ENCODE measurements at regions not wholly inside any gene's neighbourhood (a gene's known extent, or its start where the extent isn't known, plus 50 kb on each side); places are given as distances from the start of the nearest gene placed in this dataset.
A peak's percentile ranks its signal among the peaks of the same experiment; 100 is the strongest.

- Mint-ChIP-seq H3K9me3 (no peaks in the 10 kb centered on the region), H3K27me3 (no peaks in the 10 kb centered on the region), H3K4me1 (peaks cover 17% of the 10 kb centered on the region), H3K27ac (no peak overlapping the region), H3K36me3 (ENCODE audit: low read depth) (no peaks in the 10 kb centered on the region), H3K4me3 (no peak overlapping the region)
- ChIA-PET POLR2A (no interaction called here), CTCF (interaction anchor here (1.4 to 2.1 kb wide), 2 partner anchors 14 to 84 kb away, joined by 3 to 9 read pairs; no protein-coding TSS in a partner anchor)
- DNase-seq: no peak
Observed at GRCh38 chr10:61834519-61834918, 67.0 kb upstream of the ARID5B start.

- CTCF ChIA-PET: interaction anchor here (0.7 to 2.1 kb wide), 5 partner anchors 12 to 88 kb away, joined by 3 to 9 read pairs (median 3); no protein-coding TSS in a partner anchor
- H3K27ac Mint-ChIP-seq: no peak overlapping the region
- no peaks in the 10 kb centered on the region for H3K27me3 Mint-ChIP-seq
- peak; percentile 34 for DNase-seq
- no peaks in the 10 kb centered on the region for H3K36me3 Mint-ChIP-seq (ENCODE audit: low read depth)
- H3K9me3 Mint-ChIP-seq: no peaks in the 10 kb centered on the region
- no peak overlapping the region for H3K4me3 Mint-ChIP-seq
- POLR2A ChIA-PET: interaction anchor here (0.7 kb wide), 1 partner anchor 173 kb away, joined by 3 read pairs; no protein-coding TSS in a partner anchor
- peaks cover 17% of the 10 kb centered on the region for H3K4me1 Mint-ChIP-seq
Observed at GRCh38 chr10:61835069-61835945, 66.2 kb upstream of the ARID5B start.

- no peak for DNase-seq
- CTCF ChIA-PET: interaction anchor here (0.7 to 2.1 kb wide), 6 partner anchors 13 to 89 kb away, joined by 3 to 9 read pairs (median 3); no protein-coding TSS in a partner anchor
- Mint-ChIP-seq H3K27me3 (no peaks in the 10 kb centered on the region), H3K27ac (no peak overlapping the region), H3K36me3 (ENCODE audit: low read depth) (no peaks in the 10 kb centered on the region), H3K9me3 (no peaks in the 10 kb centered on the region), H3K4me1 (peaks cover 17% of the 10 kb centered on the region), H3K4me3 (no peak overlapping the region)
- POLR2A ChIA-PET: no interaction called here
Observed at GRCh38 chr10:61835946-61836887, 65.3 kb upstream of the ARID5B start.

GRCh38 chr10:61836888-61837754 is 64.4 kb upstream of the ARID5B start:
- no peaks in the 10 kb centered on the region for H3K27me3 Mint-ChIP-seq
- POLR2A ChIA-PET: no interaction called here

GRCh38 chr10:61837755-61838171 is 63.7 kb upstream of the ARID5B start:
- POLR2A ChIA-PET: no interaction called here
- H3K4me3 Mint-ChIP-seq: no peak overlapping the region
- no peaks in the 10 kb centered on the region for H3K36me3 Mint-ChIP-seq (ENCODE audit: low read depth)
- H3K27me3 Mint-ChIP-seq: no peaks in the 10 kb centered on the region
- no peak for DNase-seq
- peaks cover 17% of the 10 kb centered on the region for H3K4me1 Mint-ChIP-seq
- CTCF ChIA-PET: interaction anchor here (1.0 kb wide), 1 partner anchor 105 kb away, joined by 3 read pairs; no protein-coding TSS in a partner anchor
- no peaks in the 10 kb centered on the region for H3K9me3 Mint-ChIP-seq
- no peak overlapping the region for H3K27ac Mint-ChIP-seq

More at GRCh38 chr10:61836888-61837754, 64.4 kb upstream of the ARID5B start:
- H3K27ac Mint-ChIP-seq: no peak overlapping the region
- H3K9me3 Mint-ChIP-seq: no peaks in the 10 kb centered on the region
- H3K4me3 Mint-ChIP-seq: no peak overlapping the region
- CTCF ChIA-PET: interaction anchor here (0.6 to 1.0 kb wide), 3 partner anchors 12 to 104 kb away, joined by 3 read pairs; no protein-coding TSS in a partner anchor
- no peaks in the 10 kb centered on the region for H3K36me3 Mint-ChIP-seq (ENCODE audit: low read depth)
- H3K4me1 Mint-ChIP-seq: peaks cover 17% of the 10 kb centered on the region
- no peak for DNase-seq

GRCh38 chr10:61839916-61840315 is 61.6 kb upstream of the ARID5B start:
- no peak overlapping the region for H3K27ac Mint-ChIP-seq
- peaks cover 17% of the 10 kb centered on the region for H3K4me1 Mint-ChIP-seq

GRCh38 chr10:61840403-61840802 is 61.1 kb upstream of the ARID5B start:
- CTCF ChIA-PET: no interaction called here
- H3K36me3 Mint-ChIP-seq (ENCODE audit: low read depth): no peaks in the 10 kb centered on the region

More at GRCh38 chr10:61839916-61840315, 61.6 kb upstream of the ARID5B start:
- Mint-ChIP-seq H3K27me3 (no peaks in the 10 kb centered on the region), H3K9me3 (no peaks in the 10 kb centered on the region), H3K36me3 (ENCODE audit: low read depth) (no peaks in the 10 kb centered on the region), H3K4me3 (no peak overlapping the region)
- CTCF ChIA-PET: no interaction called here
- no peak for DNase-seq
- POLR2A ChIA-PET: no interaction called here

GRCh38 chr10:61841338-61841875 is 60.1 kb upstream of the ARID5B start:
- H3K9me3 Mint-ChIP-seq: no peaks in the 10 kb centered on the region

More at GRCh38 chr10:61840403-61840802, 61.1 kb upstream of the ARID5B start:
- POLR2A ChIA-PET: no interaction called here
- no peak overlapping the region for H3K4me3 Mint-ChIP-seq
- no peak for DNase-seq
- peaks cover 12% of the 10 kb centered on the region for H3K4me1 Mint-ChIP-seq
- no peaks in the 10 kb centered on the region for H3K9me3 Mint-ChIP-seq
- H3K27ac Mint-ChIP-seq: no peak overlapping the region
- H3K27me3 Mint-ChIP-seq: no peaks in the 10 kb centered on the region

GRCh38 chr10:61842755-61843497 is 58.6 kb upstream of the ARID5B start:
- H3K36me3 Mint-ChIP-seq (ENCODE audit: low read depth): no peaks in the 10 kb centered on the region
- no peak for DNase-seq
- no peak overlapping the region for H3K27ac Mint-ChIP-seq
- peaks cover 10% of the 10 kb centered on the region for H3K4me1 Mint-ChIP-seq
- CTCF ChIA-PET: interaction anchor here (1.6 kb wide), 1 partner anchor 12 kb away, joined by 3 read pairs; no protein-coding TSS in a partner anchor
- POLR2A ChIA-PET: no interaction called here
- no peak overlapping the region for H3K4me3 Mint-ChIP-seq
- no peaks in the 10 kb centered on the region for H3K9me3 Mint-ChIP-seq
- no peaks in the 10 kb centered on the region for H3K27me3 Mint-ChIP-seq

More at GRCh38 chr10:61841338-61841875, 60.1 kb upstream of the ARID5B start:
- H3K27ac Mint-ChIP-seq: no peak overlapping the region
- H3K4me1 Mint-ChIP-seq: peaks cover 8% of the 10 kb centered on the region
- ChIA-PET POLR2A (interaction anchor here (0.7 kb wide), 1 partner anchor 770 kb away, joined by 4 read pairs; no protein-coding TSS in a partner anchor), CTCF (no interaction called here)
- no peak overlapping the region for H3K4me3 Mint-ChIP-seq
- H3K36me3 Mint-ChIP-seq (ENCODE audit: low read depth): no peaks in the 10 kb centered on the region
- no peaks in the 10 kb centered on the region for H3K27me3 Mint-ChIP-seq
- DNase-seq: no peak

- Mint-ChIP-seq H3K36me3 (ENCODE audit: low read depth) (no peaks in the 10 kb centered on the region), H3K4me3 (no peak overlapping the region), H3K27me3 (no peaks in the 10 kb centered on the region), H3K27ac (no peak overlapping the region), H3K4me1 (peaks cover 10% of the 10 kb centered on the region), H3K9me3 (no peaks in the 10 kb centered on the region)
- CTCF ChIA-PET: interaction anchor here (1.6 kb wide), 1 partner anchor 13 kb away, joined by 3 read pairs; no protein-coding TSS in a partner anchor
- DNase-seq: no peak
- POLR2A ChIA-PET: no interaction called here
Observed at GRCh38 chr10:61844116-61844822, 57.2 kb upstream of the ARID5B start.
